OCI-LY1 (cell line): ENCODE measurements at regions not wholly inside any gene's neighbourhood (a gene's known extent, or its start where the extent isn't known, plus 50 kb on each side); places are given as distances from the start of the nearest gene placed in this dataset.

ENCODE experiments used
- H2AFZ ChIP-seq: fragments of 200-600 bp; sonication (generic), shearing (Covaris generic); 2 replicates; pipeline ENCODE4 v1.6.0; 2014; ENCODE audit warnings: antibody characterized with exemption, mild to moderate bottlenecking, low read length
- H3F3A ChIP-seq: fragments of 200-600 bp; sonication (generic), shearing (Covaris generic); 2 replicates; pipeline ENCODE4 v1.6.0; 2014; ENCODE audit warnings: mild to moderate bottlenecking, antibody characterized with exemption, low read length, moderate library complexity; ENCODE audit not compliant: insufficient read depth
- H3K27ac ChIP-seq: fragments of 200-600 bp; sonication (generic); 2 replicates; pipeline ENCODE4 v1.5.1; 2014; ENCODE audit warnings: low read length, mixed run types, mild to moderate bottlenecking, low read depth; ENCODE audit not compliant: poor library complexity, severe bottlenecking
- H3K27me3 ChIP-seq: fragments of 200-600 bp; sonication (generic); 2 replicates; pipeline ENCODE4 v1.6.0; 2014; ENCODE audit warnings: antibody characterized with exemption, mild to moderate bottlenecking, low read length, moderate library complexity; ENCODE audit not compliant: insufficient read depth
- H3K36me3 ChIP-seq: fragments of 200-600 bp; sonication (generic); 2 replicates; pipeline ENCODE4 v1.6.1; 2014; ENCODE audit warnings: mild to moderate bottlenecking, antibody characterized with exemption, low read length, moderate library complexity, mixed read lengths; ENCODE audit not compliant: insufficient read depth
- H3K4me1 ChIP-seq: fragments of 200-600 bp; sonication (generic); 2 replicates; pipeline ENCODE4 v1.5.1; 2014; ENCODE audit warnings: mild to moderate bottlenecking, low read length, moderate library complexity; ENCODE audit not compliant: insufficient read depth, severe bottlenecking
- H3K4me2 ChIP-seq: fragments of 200-600 bp; sonication (generic), shearing (Covaris generic); 2 replicates; pipeline ENCODE4 v1.6.1; 2014; ENCODE audit warnings: low read length
- H3K4me3 ChIP-seq: fragments of 200-600 bp; sonication (generic); 2 replicates; pipeline ENCODE4 v1.5.1; 2014; ENCODE audit warnings: low read length, low read depth, mild to moderate bottlenecking, mixed read lengths; ENCODE audit not compliant: poor library complexity, severe bottlenecking
- H3K79me2 ChIP-seq: fragments of 200-600 bp; shearing (Covaris generic); 2 replicates; pipeline ENCODE4 v1.6.1; 2016; ENCODE audit warnings: mixed run types, low read length, mixed read lengths; ENCODE audit not compliant: insufficient read depth
- H3K9ac ChIP-seq: fragments of 200-600 bp; sonication (generic), shearing (Covaris generic); 2 replicates; pipeline ENCODE4 v1.6.1; 2014; ENCODE audit warnings: mild to moderate bottlenecking, low read length, mixed read lengths
- H3K9me2 ChIP-seq: fragments of 200-600 bp; sonication (generic), shearing (Covaris generic); 2 replicates; pipeline ENCODE4 v1.6.1; 2014; ENCODE audit warnings: low read depth, mild to moderate bottlenecking, low read length, mixed read lengths
- H3K9me3 ChIP-seq: fragments of 200-600 bp; shearing (Covaris generic); 2 replicates; pipeline ENCODE4 v1.6.1; 2014; ENCODE audit warnings: low read length, mixed read lengths
- H4K20me1 ChIP-seq: fragments of 200-600 bp; sonication (generic), shearing (Covaris generic); 2 replicates; pipeline ENCODE4 v1.6.0; 2016; ENCODE audit warnings: mild to moderate bottlenecking, low read length; ENCODE audit not compliant: insufficient read depth
- EZH2 ChIP-seq: fragments of 200-600 bp; sonication (generic), shearing (Covaris generic); IDR thresholded peaks from 2 replicates; pipeline ENCODE4 v1.8.0; 2017; ENCODE audit warnings: borderline replicate concordance, mixed run types, mild to moderate bottlenecking, antibody characterized with exemption, low read length, moderate library complexity, mixed read lengths
- TF ChIP-seq, protein P1 (sequence below): fragments of 200-600 bp; sonication (generic), shearing (Covaris generic); IDR thresholded peaks from 2 replicates; pipeline ENCODE4 v1.5.1; 2017; ENCODE audit warnings: mild to moderate bottlenecking, antibody characterized with exemption, low read length, moderate library complexity, mixed read lengths

DNA sequence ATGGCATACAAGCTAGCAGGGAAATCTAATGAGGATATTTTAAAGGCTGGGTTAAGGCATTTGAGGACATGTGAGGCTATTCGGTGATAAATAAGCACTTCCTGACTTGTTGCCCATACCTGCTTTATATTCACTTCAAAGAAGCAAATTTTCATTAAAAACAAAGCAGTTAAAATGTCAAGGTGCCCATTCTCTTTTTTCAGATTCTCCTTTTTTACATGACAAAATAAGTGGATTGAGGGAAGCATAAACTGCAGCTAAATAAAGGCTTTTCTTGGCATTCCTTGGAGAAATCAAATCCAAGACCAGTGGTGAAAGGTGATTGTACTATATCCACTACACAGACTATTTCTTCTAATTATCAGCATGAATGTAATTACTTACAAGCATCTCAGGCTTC, 166.9 kb downstream of the PTCSC3 start:
- Histone ChIP-seq H3K27me3 (peaks cover 3% of the 10 kb centered on the region; the same call in 1 of the 2 replicates), H3K79me2 (no peaks in the 10 kb centered on the region), H3K27ac (no peak overlapping the region), H3K4me2 (no peak overlapping the region), H3K9ac (no peak overlapping the region), H3K9me3 (no peaks in the 10 kb centered on the region), H3K4me3 (no peak overlapping the region), H3F3A (no peaks in the 10 kb centered on the region), H2AFZ (no peak overlapping the region), H3K4me1 (no peaks in the 10 kb centered on the region), H3K36me3 (no peaks in the 10 kb centered on the region), H3K9me2 (no peaks in the 10 kb centered on the region), H4K20me1 (no peaks in the 10 kb centered on the region)
- TF ChIP-seq EZH2, result no peak
- TF ChIP-seq, protein P1, sequence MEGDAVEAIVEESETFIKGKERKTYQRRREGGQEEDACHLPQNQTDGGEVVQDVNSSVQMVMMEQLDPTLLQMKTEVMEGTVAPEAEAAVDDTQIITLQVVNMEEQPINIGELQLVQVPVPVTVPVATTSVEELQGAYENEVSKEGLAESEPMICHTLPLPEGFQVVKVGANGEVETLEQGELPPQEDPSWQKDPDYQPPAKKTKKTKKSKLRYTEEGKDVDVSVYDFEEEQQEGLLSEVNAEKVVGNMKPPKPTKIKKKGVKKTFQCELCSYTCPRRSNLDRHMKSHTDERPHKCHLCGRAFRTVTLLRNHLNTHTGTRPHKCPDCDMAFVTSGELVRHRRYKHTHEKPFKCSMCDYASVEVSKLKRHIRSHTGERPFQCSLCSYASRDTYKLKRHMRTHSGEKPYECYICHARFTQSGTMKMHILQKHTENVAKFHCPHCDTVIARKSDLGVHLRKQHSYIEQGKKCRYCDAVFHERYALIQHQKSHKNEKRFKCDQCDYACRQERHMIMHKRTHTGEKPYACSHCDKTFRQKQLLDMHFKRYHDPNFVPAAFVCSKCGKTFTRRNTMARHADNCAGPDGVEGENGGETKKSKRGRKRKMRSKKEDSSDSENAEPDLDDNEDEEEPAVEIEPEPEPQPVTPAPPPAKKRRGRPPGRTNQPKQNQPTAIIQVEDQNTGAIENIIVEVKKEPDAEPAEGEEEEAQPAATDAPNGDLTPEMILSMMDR, result no peak

- Histone ChIP-seq H4K20me1 (no peaks in the 10 kb centered on the region), H2AFZ (no peak overlapping the region), H3K9me2 (no peaks in the 10 kb centered on the region), H3K9me3 (no peaks in the 10 kb centered on the region), H3F3A (no peaks in the 10 kb centered on the region), H3K79me2 (no peaks in the 10 kb centered on the region), H3K9ac (no peak overlapping the region), H3K27me3 (no peaks in the 10 kb centered on the region), H3K27ac (no peak overlapping the region), H3K4me3 (no peak overlapping the region), H3K36me3 (no peaks in the 10 kb centered on the region), H3K4me1 (no peaks in the 10 kb centered on the region), H3K4me2 (no peak overlapping the region)
- TF ChIP-seq EZH2, result no peak
- TF ChIP-seq, protein P1, result no peak
Observed at GRCh38 chr14:36006623-36007022, 169.9 kb downstream of the PTCSC3 start.

DNA sequence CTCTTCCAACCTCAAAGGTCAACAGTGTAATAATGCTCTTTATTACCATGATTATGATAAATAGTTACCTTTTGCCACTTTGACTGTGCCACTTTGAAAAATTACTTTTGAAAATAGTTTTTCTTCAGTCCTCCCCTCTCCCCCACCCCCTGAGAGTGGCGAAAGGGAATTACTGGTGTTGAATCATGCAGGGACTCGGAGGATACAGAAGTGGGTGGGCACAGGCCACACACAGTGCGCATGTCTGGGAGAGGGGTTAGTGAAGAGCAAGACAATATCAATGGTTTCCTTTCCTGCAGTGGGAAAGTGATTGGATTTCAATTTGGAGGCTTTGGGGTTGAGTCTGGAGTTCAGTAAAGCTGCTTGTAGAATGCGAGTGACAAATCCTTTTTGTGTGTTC, 170.9 kb downstream of the PTCSC3 start:
- H3K36me3 ChIP-seq, result no peaks in the 10 kb centered on the region
- no peaks in the 10 kb centered on the region for H3K9me3 ChIP-seq
- no peaks in the 10 kb centered on the region for H4K20me1 ChIP-seq
- TF ChIP-seq EZH2, result no peak
- TF ChIP-seq, protein P1, result no peak
- H3K27ac ChIP-seq, result no peak overlapping the region
- H3K9ac ChIP-seq, result no peak overlapping the region
- no peaks in the 10 kb centered on the region for H3K4me1 ChIP-seq
- no peaks in the 10 kb centered on the region for H3F3A ChIP-seq
- H3K9me2 ChIP-seq, result no peaks in the 10 kb centered on the region
- H2AFZ ChIP-seq, result no peak overlapping the region
- H3K4me2 ChIP-seq, result no peak overlapping the region
- no peak overlapping the region for H3K4me3 ChIP-seq
- no peaks in the 10 kb centered on the region for H3K27me3 ChIP-seq
- H3K79me2 ChIP-seq, result no peaks in the 10 kb centered on the region
